PC-9 (cell line): ENCODE measurements at regions not wholly inside any gene's neighbourhood (a gene's known extent, or its start where the extent isn't known, plus 50 kb on each side); places are given as distances from the start of the nearest gene placed in this dataset.

Source experiments
- BruUV-seq: library from RNA; stranded (reverse); fragments of 400-500 nt; replicated peaks from 2 replicates; lab custom pipeline; 2021; lab: Mats Ljungman, UMichigan
- CTCF ChIA-PET: fragments of 300-600 bp; sonication (Branson Sonifier 250); formaldehyde crosslinking; loops from one replicate; lab custom pipeline; 2022; ENCODE audit warnings: antibody characterized with exemption; lab: Charles Lee
- POLR2A ChIA-PET: fragments of 300-600 bp; sonication (Branson Sonifier 250); formaldehyde crosslinking; loops from one replicate; lab custom pipeline; 2022; ENCODE audit warnings: antibody characterized with exemption; ENCODE audit not compliant: unreplicated experiment; lab: Charles Lee
- DNase-seq, 2 experiments: peaks; one replicate each; pipeline versions ENCODE4 v3.0.0 to v3.0.0-alpha.2; 2015 to 2022; ENCODE audit warnings: mixed read lengths in 1 of 2
- H2AFZ ChIP-seq: fragments of 200-600 bp; sonication (generic); 2 replicates; pipeline ENCODE4 v1.8.1; 2017; ENCODE audit warnings: antibody characterized with exemption
- H3F3A ChIP-seq: fragments of 200-600 bp; sonication (generic); 2 replicates; pipeline ENCODE4 v1.8.1; 2017; ENCODE audit warnings: antibody characterized with exemption, mild to moderate bottlenecking, low read depth; ENCODE audit not compliant: insufficient read depth
- H3K27ac ChIP-seq: fragments of 200-600 bp; sonication (generic); 2 replicates; pipeline ENCODE4 v1.6.1; 2016; ENCODE audit warnings: mixed run types
- H3K27me3 ChIP-seq: fragments of 200-600 bp; sonication (generic); 2 replicates; pipeline ENCODE4 v1.6.1; 2016; ENCODE audit warnings: low read depth, mixed run types; ENCODE audit not compliant: insufficient read depth
- H3K36me3 ChIP-seq: fragments of 200-600 bp; sonication (generic); 2 replicates; pipeline ENCODE4 v1.6.1; 2016; ENCODE audit warnings: low read depth, mixed run types
- H3K4me1 ChIP-seq: fragments of 200-600 bp; sonication (generic); replicated peaks from 2 replicates; pipeline ENCODE4 v1.6.1; 2016; ENCODE audit warnings: mixed run types; ENCODE audit not compliant: insufficient read depth
- H3K4me2 ChIP-seq: fragments of 200-600 bp; sonication (generic); 2 replicates; pipeline ENCODE4 v1.6.1; 2017; ENCODE audit warnings: mixed run types
- H3K4me3 ChIP-seq: fragments of 200-600 bp; sonication (generic); 2 replicates; pipeline ENCODE4 v1.6.1; 2016; ENCODE audit warnings: mixed run types
- H3K79me2 ChIP-seq: fragments of 200-600 bp; sonication (generic); 2 replicates; pipeline ENCODE4 v1.6.1; 2017; ENCODE audit warnings: low read depth, mixed run types
- H3K9me2 ChIP-seq: fragments of 200-600 bp; sonication (generic); 2 replicates; pipeline ENCODE4 v1.8.1; 2017; ENCODE audit warnings: mild to moderate bottlenecking; ENCODE audit not compliant: insufficient read depth
- H3K9me3 ChIP-seq: fragments of 200-600 bp; sonication (generic); 2 replicates; pipeline ENCODE4 v1.8.1; 2016; ENCODE audit warnings: low read depth; ENCODE audit not compliant: insufficient read depth
- H4K20me1 ChIP-seq: fragments of 200-600 bp; sonication (generic); 2 replicates; pipeline ENCODE4 v1.8.1; 2017; ENCODE audit not compliant: insufficient read depth
- CTCF ChIP-seq: fragments of 200-600 bp; sonication (generic); conservative IDR thresholded peaks from 2 replicates; pipeline ENCODE4 v1.6.1; 2017; ENCODE audit warnings: mixed run types, antibody characterized with exemption, mild to moderate bottlenecking, moderate library complexity
- EZH2 ChIP-seq: fragments of 200-600 bp; sonication (generic); IDR thresholded peaks from 2 replicates; pipeline ENCODE4 v1.8.0; 2017; ENCODE audit warnings: antibody characterized with exemption, low read depth
- intact Hi-C: fragments of 100-400 bp; cut with micrococcal nuclease; formaldehyde crosslinking; loops from one replicate; pipeline ENCODE4 v1.10.0; 2022; ENCODE audit not compliant: unreplicated experiment

- no peak overlapping the region for H3K4me2 ChIP-seq
- no peaks in the 10 kb centered on the region for H3K9me2 ChIP-seq
- ChIA-PET CTCF (no interaction called here), POLR2A (no interaction called here)
- H4K20me1 ChIP-seq: no peaks in the 10 kb centered on the region
- H3K27me3 ChIP-seq: no peaks in the 10 kb centered on the region
- H2AFZ ChIP-seq: no peak overlapping the region
- no peaks in the 10 kb centered on the region for H3K4me1 ChIP-seq
- H3K27ac ChIP-seq: no peak overlapping the region
- no peaks in the 10 kb centered on the region for H3F3A ChIP-seq
- no peaks in the 10 kb centered on the region for H3K9me3 ChIP-seq
- DNase-seq: no peak
- no peaks in the 10 kb centered on the region for H3K36me3 ChIP-seq
- intact Hi-C loops: no loop called here
- no peaks in the 10 kb centered on the region for H3K79me2 ChIP-seq
- TF ChIP-seq EZH2 (no peak), CTCF (no peak)
- H3K4me3 ChIP-seq: no peak overlapping the region
- no TSS peak for BruUV-seq
Observed at GRCh38 chr10:124219062-124219461, 125.7 kb upstream of the CHST15 start.

- intact Hi-C loops: no loop called here
- Histone ChIP-seq H3K9me3 (no peaks in the 10 kb centered on the region), H3K4me3 (no peak overlapping the region), H3K4me1 (no peaks in the 10 kb centered on the region), H3K36me3 (no peaks in the 10 kb centered on the region), H3F3A (no peaks in the 10 kb centered on the region), H2AFZ (no peak overlapping the region), H4K20me1 (no peaks in the 10 kb centered on the region), H3K4me2 (no peak overlapping the region), H3K27ac (no peak overlapping the region), H3K27me3 (no peaks in the 10 kb centered on the region), H3K9me2 (no peaks in the 10 kb centered on the region), H3K79me2 (no peaks in the 10 kb centered on the region)
- TF ChIP-seq CTCF: no peak
- no peak for TF ChIP-seq EZH2
- ChIA-PET CTCF (no interaction called here), POLR2A (no interaction called here)
- no TSS peak for BruUV-seq
- peak in 1 of 2 experiments; percentile 5 for DNase-seq
Observed at GRCh38 chr10:124217906-124218804, 124.8 kb upstream of the CHST15 start.

- BruUV-seq: no TSS peak
- no peak overlapping the region for H3K4me2 ChIP-seq
- POLR2A ChIA-PET: no interaction called here
- H3K36me3 ChIP-seq: no peaks in the 10 kb centered on the region
- no peaks in the 10 kb centered on the region for H4K20me1 ChIP-seq
- no peaks in the 10 kb centered on the region for H3K9me3 ChIP-seq
- no peaks in the 10 kb centered on the region for H3K4me1 ChIP-seq
- TF ChIP-seq EZH2: no peak
- no peak for TF ChIP-seq CTCF
- no peaks in the 10 kb centered on the region for H3K9me2 ChIP-seq
- no peaks in the 10 kb centered on the region for H3F3A ChIP-seq
- intact Hi-C loops: no loop called here
- H2AFZ ChIP-seq: no peak overlapping the region
- H3K27ac ChIP-seq: no peak overlapping the region
- no peaks in the 10 kb centered on the region for H3K79me2 ChIP-seq
- H3K4me3 ChIP-seq: no peak overlapping the region
- DNase-seq: no peak
- no peaks in the 10 kb centered on the region for H3K27me3 ChIP-seq
- CTCF ChIA-PET: no interaction called here
Observed at GRCh38 chr10:124217031-124217430, 123.6 kb upstream of the CHST15 start.
